IMR-90 (cell line): ENCODE measurements at regions not wholly inside any gene's neighbourhood (a gene's known extent, or its start where the extent isn't known, plus 50 kb on each side); places are given as distances from the start of the nearest gene placed in this dataset.

Source experiments
- ATAC-seq: fragments of 200-7000 bp; cut with Tn5 transposase; 2 replicates; pipeline ENCODE4 v1.9.1; 2020; ENCODE audit warnings: low read depth, mild to moderate bottlenecking, moderate library complexity
- BruUV-seq: library from RNA; stranded (reverse); fragments of 400-500 nt; replicated peaks from 2 replicates; lab custom pipeline; 2021; lab: Mats Ljungman, UMichigan
- CTCF ChIA-PET: fragments of 300-600 bp; formaldehyde crosslinking; extraction: SDS; loops from one replicate; lab custom pipeline; 2021; ENCODE audit warnings: antibody characterized with exemption; lab: Yijun Ruan, JAX
- POLR2A ChIA-PET: fragments of 300-600 bp; sonication (Branson Sonifier 250); formaldehyde crosslinking; loops from one replicate; lab custom pipeline; 2022; ENCODE audit warnings: antibody characterized with exemption; ENCODE audit not compliant: unreplicated experiment; lab: Charles Lee
- DNase-seq: peaks from one replicate; pipeline ENCODE4 v3.0.0; 2013
- H2AFZ ChIP-seq: replicated peaks from 2 replicates; pipeline ENCODE3; 2013; ENCODE audit warnings: low read length, mild to moderate bottlenecking; ENCODE audit not compliant: poor library complexity
- H2AK5ac ChIP-seq: 2 replicates; pipeline ENCODE4 v1.6.1; 2013; ENCODE audit warnings: low read depth, low read length, inconsistent platforms
- H2AK9ac ChIP-seq: replicated peaks from 2 replicates; pipeline ENCODE3; 2013; ENCODE audit warnings: mild to moderate bottlenecking, low read depth, low read length, moderate library complexity; ENCODE audit not compliant: poor library complexity
- H2BK120ac ChIP-seq: 2 replicates; pipeline ENCODE4 v1.6.1; 2013; ENCODE audit warnings: low read depth, low read length, inconsistent platforms
- H2BK15ac ChIP-seq: 3 replicates; pipeline ENCODE4 v1.6.1; 2013; ENCODE audit warnings: low read depth, low read length, inconsistent platforms
- H2BK20ac ChIP-seq: 2 replicates; pipeline ENCODE4 v1.6.1; 2013; ENCODE audit warnings: low read depth, mild to moderate bottlenecking, inconsistent platforms, low read length, moderate library complexity
- H2BK5ac ChIP-seq: 2 replicates; pipeline ENCODE4 v1.6.1; 2013; ENCODE audit warnings: mild to moderate bottlenecking, low read depth, low read length, inconsistent platforms; ENCODE audit not compliant: poor library complexity, severe bottlenecking
- H3K14ac ChIP-seq: replicated peaks from 2 replicates; pipeline ENCODE4 v1.6.1; 2013; ENCODE audit warnings: low read depth, low read length, inconsistent platforms
- H3K18ac ChIP-seq: 2 replicates; pipeline ENCODE4 v1.6.1; 2013; ENCODE audit warnings: low read depth, low read length, control low read depth
- H3K23ac ChIP-seq: 2 replicates; pipeline ENCODE4 v1.6.1; 2013; ENCODE audit warnings: low read depth, low read length, inconsistent platforms
- H3K27ac ChIP-seq: 2 replicates; pipeline ENCODE4 v1.5.1; 2013; ENCODE audit warnings: mild to moderate bottlenecking, control low read depth, low read length; ENCODE audit not compliant: insufficient read depth
- H3K27me3 ChIP-seq: 2 replicates; pipeline ENCODE4 v1.6.1; 2013; ENCODE audit warnings: low read length; ENCODE audit not compliant: control insufficient read depth, insufficient read depth
- H3K36me3 ChIP-seq: 2 replicates; pipeline ENCODE4 v1.6.1; 2013; ENCODE audit warnings: low read length, mixed read lengths; ENCODE audit not compliant: control insufficient read depth, insufficient read depth
- H3K4ac ChIP-seq: 2 replicates; pipeline ENCODE4 v1.6.1; 2013; ENCODE audit warnings: low read depth, low read length, inconsistent platforms
- H3K4me1 ChIP-seq: 2 replicates; pipeline ENCODE4 v1.6.1; 2013; ENCODE audit warnings: low read length, mixed read lengths; ENCODE audit not compliant: control insufficient read depth, insufficient read depth
- H3K4me2 ChIP-seq: 2 replicates; pipeline ENCODE4 v1.6.1; 2013; ENCODE audit warnings: low read depth, mild to moderate bottlenecking, control low read depth, low read length, moderate library complexity
- H3K4me3 ChIP-seq: 2 replicates; pipeline ENCODE4 v1.5.1; 2013; ENCODE audit warnings: low read depth, mild to moderate bottlenecking, control low read depth, low read length, moderate library complexity; ENCODE audit not compliant: insufficient read depth
- H3K56ac ChIP-seq: 2 replicates; pipeline ENCODE4 v1.6.1; 2013; ENCODE audit warnings: low read length, inconsistent platforms; ENCODE audit not compliant: insufficient read depth; ENCODE audit errors: extremely low read depth
- H3K79me1 ChIP-seq, 2 experiments: 2 replicates each; pipeline ENCODE4 v1.6.1; 2013; ENCODE audit warnings: low read length in 2 of 2, inconsistent platforms in 1 of 2, low read depth in 1 of 2
- H3K9ac ChIP-seq: 2 replicates; pipeline ENCODE4 v1.6.1; 2013; ENCODE audit warnings: low read depth, low read length, control low read depth
- H3K9me1 ChIP-seq: 2 replicates; pipeline ENCODE4 v1.6.1; 2013; ENCODE audit warnings: low read length, inconsistent platforms; ENCODE audit not compliant: insufficient read depth
- H3K9me3 ChIP-seq: 2 replicates; pipeline ENCODE4 v1.6.1; 2013; ENCODE audit warnings: low read length; ENCODE audit not compliant: control insufficient read depth, insufficient read depth
- H4K20me1 ChIP-seq: 2 replicates; pipeline ENCODE4 v1.6.1; 2013; ENCODE audit warnings: low read length, inconsistent platforms; ENCODE audit not compliant: insufficient read depth
- H4K5ac ChIP-seq: 2 replicates; pipeline ENCODE4 v1.6.1; 2013; ENCODE audit warnings: mild to moderate bottlenecking, low read depth, low read length, control low read depth
- H4K8ac ChIP-seq, 2 experiments: 2 replicates each; pipeline ENCODE4 v1.6.1; 2013; ENCODE audit warnings: low read depth in 2 of 2, low read length in 2 of 2, control low read depth in 1 of 2, inconsistent platforms in 1 of 2
- H4K91ac ChIP-seq: 2 replicates; pipeline ENCODE4 v1.6.1; 2013; ENCODE audit warnings: low read depth, low read length, inconsistent platforms; ENCODE audit not compliant: insufficient read depth
- BHLHE40 ChIP-seq: fragments of 150-350 bp; IDR thresholded peaks from 2 replicates; pipeline ENCODE4 v1.6.1; 2016; ENCODE audit warnings: mild to moderate bottlenecking, low read depth, low read length
- CEBPB ChIP-seq: IDR thresholded peaks from 2 replicates; pipeline ENCODE4 v1.6.1; 2012; ENCODE audit warnings: low read depth, low read length, improper control_type of control experiment
- CHD1 ChIP-seq: IDR thresholded peaks from 2 replicates; pipeline ENCODE4 v1.6.1; 2012; ENCODE audit warnings: low read depth, low read length, improper control_type of control experiment
- FOS ChIP-seq: fragments of 150-350 bp; IDR thresholded peaks from 2 replicates; pipeline ENCODE4 v1.6.1; 2016; ENCODE audit warnings: low read depth, low read length
- MAZ ChIP-seq: IDR thresholded peaks from 2 replicates; pipeline ENCODE4 v1.6.1; 2012; ENCODE audit warnings: low read depth, mild to moderate bottlenecking, low read length, improper control_type of control experiment, moderate library complexity, borderline replicate concordance
- NFE2L2 ChIP-seq: fragments of 150-350 bp; IDR thresholded peaks from 2 replicates; pipeline ENCODE4 v1.6.1; 2016; ENCODE audit warnings: low read depth, mild to moderate bottlenecking, low read length
- RAD21 ChIP-seq: IDR thresholded peaks from 2 replicates; pipeline ENCODE4 v1.6.1; 2012; ENCODE audit warnings: low read length, improper control_type of control experiment
- RCOR1 ChIP-seq: IDR thresholded peaks from 2 replicates; pipeline ENCODE4 v1.6.1; 2012; ENCODE audit warnings: mild to moderate bottlenecking, low read length, improper control_type of control experiment; ENCODE audit not compliant: insufficient replicate concordance
- RFX5 ChIP-seq: IDR thresholded peaks from 2 replicates; pipeline ENCODE4 v1.8.0; 2012; ENCODE audit warnings: low read depth, mild to moderate bottlenecking, low read length, moderate library complexity
- WGBS, 2 experiments: methylation state at CpG; one replicate each; pipeline versions ENCODE4 v1.1.5 to v1.1.7; 2013; ENCODE audit warnings: missing lambda C conversion rate in 2 of 2; ENCODE audit not compliant: insufficient read length in 1 of 2; ENCODE audit errors: extremely low coverage in 2 of 2; 5-methylcytosine and 5-hydroxymethylcytosine counted together
- dilution Hi-C: fragments of 300-500 bp; cut with HindIII; formaldehyde crosslinking; loops from one replicate; pipeline ENCODE4 v1.14.3; 2018; ENCODE audit warnings: low sequenced_read_pairs; ENCODE audit not compliant: unreplicated experiment
- in situ Hi-C: fragments of 300-500 bp; cut with MboI; formaldehyde crosslinking; loops from 3 replicates; pipeline ENCODE4 v1.14.3; 2019; ENCODE audit warnings: low sequenced_read_pairs, inconsistent platforms, mixed read lengths
- intact Hi-C: fragments of 100-400 bp; cut with micrococcal nuclease; formaldehyde crosslinking; loops from 2 replicates; pipeline ENCODE4 v1.10.0; 2022
- TF ChIP-seq, protein P1 (sequence below): fragments of 150-350 bp; IDR thresholded peaks from 2 replicates; pipeline ENCODE4 v1.6.1; 2017; ENCODE audit warnings: mild to moderate bottlenecking, antibody characterized with exemption, low read length, low read depth
- TF ChIP-seq, protein P2 (sequence below): fragments of 150-350 bp; IDR thresholded peaks from 2 replicates; pipeline ENCODE4 v1.6.1; 2016; ENCODE audit warnings: low read depth, mild to moderate bottlenecking, low read length, moderate library complexity, borderline replicate concordance

DNA sequence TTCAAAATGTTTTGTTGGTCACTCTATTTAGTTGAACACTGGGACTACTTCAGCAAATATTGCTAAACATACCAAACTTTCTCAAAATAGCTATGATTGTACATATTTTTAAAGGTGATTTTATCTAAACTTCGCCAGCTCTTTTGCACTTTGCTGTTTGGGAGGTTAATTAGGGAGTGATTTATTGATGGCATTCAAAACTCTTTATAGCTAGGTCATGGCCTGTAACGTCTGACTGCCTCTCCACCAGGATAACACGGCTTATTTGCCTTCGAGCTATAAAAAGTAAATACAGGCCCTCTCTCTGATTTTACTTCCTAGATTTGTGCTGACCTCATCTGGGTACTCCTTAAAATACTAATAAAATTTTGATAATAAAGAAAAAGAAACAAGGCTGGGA lies 931.9 kb downstream of the DCDC2C start:
- no TSS peak for BruUV-seq
- DNase-seq = no peak
- Histone ChIP-seq H2BK120ac (no peak overlapping the region), H3K4ac (no peak overlapping the region), H3K23ac (no peak overlapping the region), H3K4me3 (no peak overlapping the region), H2BK20ac (no peak overlapping the region), H3K4me1 (no peaks in the 10 kb centered on the region), H3K27ac (no peak overlapping the region), H3K79me1 (no peaks in the 10 kb centered on the region), H3K36me3 (no peaks in the 10 kb centered on the region), H3K27me3 (no peaks in the 10 kb centered on the region), H4K5ac (no peak overlapping the region), H2AK5ac (no peak overlapping the region), H2BK15ac (no peak overlapping the region), H2BK5ac (no peak overlapping the region), H3K9ac (no peak overlapping the region), H4K91ac (no peak overlapping the region), H4K8ac (no peak overlapping the region), H3K9me3 (peaks cover 8% of the 10 kb centered on the region; the same call in 1 of the 2 replicates), H3K18ac (no peak overlapping the region), H3K9me1 (no peaks in the 10 kb centered on the region), H2AK9ac (no peak overlapping the region), H4K20me1 (no peaks in the 10 kb centered on the region), H3K56ac (no peak overlapping the region), H2AFZ (no peak overlapping the region), H3K4me2 (no peak overlapping the region), H3K14ac (no peak overlapping the region)
- POLR2A ChIA-PET = no interaction called here
- no peak for TF ChIP-seq FOS
- no peak for TF ChIP-seq MAZ
- TF ChIP-seq NFE2L2 = no peak
- no peak for TF ChIP-seq CHD1
- no peak for TF ChIP-seq CEBPB
- TF ChIP-seq, protein P1, sequence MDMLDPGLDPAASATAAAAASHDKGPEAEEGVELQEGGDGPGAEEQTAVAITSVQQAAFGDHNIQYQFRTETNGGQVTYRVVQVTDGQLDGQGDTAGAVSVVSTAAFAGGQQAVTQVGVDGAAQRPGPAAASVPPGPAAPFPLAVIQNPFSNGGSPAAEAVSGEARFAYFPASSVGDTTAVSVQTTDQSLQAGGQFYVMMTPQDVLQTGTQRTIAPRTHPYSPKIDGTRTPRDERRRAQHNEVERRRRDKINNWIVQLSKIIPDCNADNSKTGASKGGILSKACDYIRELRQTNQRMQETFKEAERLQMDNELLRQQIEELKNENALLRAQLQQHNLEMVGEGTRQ = no peak
- no peak for TF ChIP-seq RCOR1
- no peak for TF ChIP-seq RFX5
- no peak for TF ChIP-seq RAD21
- no peak for TF ChIP-seq BHLHE40
- TF ChIP-seq, protein P2, sequence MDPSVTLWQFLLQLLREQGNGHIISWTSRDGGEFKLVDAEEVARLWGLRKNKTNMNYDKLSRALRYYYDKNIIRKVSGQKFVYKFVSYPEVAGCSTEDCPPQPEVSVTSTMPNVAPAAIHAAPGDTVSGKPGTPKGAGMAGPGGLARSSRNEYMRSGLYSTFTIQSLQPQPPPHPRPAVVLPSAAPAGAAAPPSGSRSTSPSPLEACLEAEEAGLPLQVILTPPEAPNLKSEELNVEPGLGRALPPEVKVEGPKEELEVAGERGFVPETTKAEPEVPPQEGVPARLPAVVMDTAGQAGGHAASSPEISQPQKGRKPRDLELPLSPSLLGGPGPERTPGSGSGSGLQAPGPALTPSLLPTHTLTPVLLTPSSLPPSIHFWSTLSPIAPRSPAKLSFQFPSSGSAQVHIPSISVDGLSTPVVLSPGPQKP = no peak
- CTCF ChIA-PET = no interaction called here
- no CpG with 5 or more reads among the region's 4 CpGs for WGBS, 2 experiments
- dilution Hi-C loops = no loop called here
- intact Hi-C loops = no loop called here
- in situ Hi-C loops = no loop called here
- no peak for ATAC-seq
